GM19467 (cell line): ENCODE measurements at regions not wholly inside any gene's neighbourhood (a gene's known extent, or its start where the extent isn't known, plus 50 kb on each side); places are given as distances from the start of the nearest gene placed in this dataset.
"Not testable (repeated sequence)": the region's sequence is repeated elsewhere in the genome, so short reads cannot be mapped to it uniquely, and the experiment has no call there.

Experiments
- ATAC-seq: cut with Tn5 transposase; IDR thresholded peaks from one replicate; pipeline ENCODE4 v1.9.1; 2021; ENCODE audit warnings: mild to moderate bottlenecking, moderate library complexity; ENCODE audit not compliant: unreplicated experiment

DNA sequence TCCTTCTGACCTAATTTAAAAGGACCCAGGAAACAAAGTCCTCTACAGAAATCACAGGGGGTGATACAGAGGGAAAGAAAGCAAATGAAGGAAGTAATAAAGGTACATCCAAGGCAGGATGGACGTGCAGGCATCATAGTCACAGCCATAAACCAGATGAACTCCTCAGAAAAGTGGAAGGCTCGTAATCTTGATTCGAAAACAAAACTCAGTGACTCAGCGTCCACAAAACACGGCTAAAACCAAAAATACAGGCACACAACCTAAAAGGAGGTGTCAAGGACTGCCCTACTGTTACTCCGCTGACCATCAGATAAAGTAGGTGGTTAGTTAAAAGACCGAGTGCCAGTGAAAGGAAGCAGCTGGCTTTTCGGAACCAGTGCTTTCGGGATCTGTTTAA lies 81.5 kb downstream of the TRIM69 start:
- not testable (repeated sequence) for ATAC-seq

DNA sequence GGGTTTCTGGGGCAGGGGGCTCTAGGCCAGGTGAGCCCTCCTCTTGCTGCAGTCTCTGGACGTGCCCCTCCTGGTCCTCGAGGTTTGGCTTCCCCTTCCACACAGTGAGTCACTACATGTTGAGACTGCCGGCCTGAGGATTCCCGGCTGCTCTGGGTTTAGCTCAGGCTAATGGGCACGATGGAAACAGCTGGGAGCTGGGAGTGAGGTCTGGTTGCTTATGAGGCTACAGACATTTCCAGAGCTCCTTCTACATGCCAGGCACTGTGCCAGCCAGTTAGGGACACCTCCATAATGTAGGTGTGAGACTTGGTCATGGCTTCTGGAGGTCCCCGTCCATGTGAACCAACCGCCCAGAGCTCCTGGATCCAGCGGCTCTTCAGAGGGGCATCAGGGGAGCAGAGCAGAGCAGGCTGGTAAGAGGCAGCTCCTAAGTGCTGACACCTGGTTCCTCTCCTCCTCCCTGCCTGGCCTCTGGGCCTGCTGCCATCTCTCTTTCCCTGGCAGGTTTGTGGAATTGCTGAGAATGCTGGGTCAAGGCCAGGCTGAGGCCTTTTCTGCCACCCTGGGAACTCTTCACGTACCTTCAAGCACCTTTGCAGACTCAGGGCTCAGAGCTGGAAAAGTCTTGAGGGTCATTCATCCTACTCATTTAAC lies 83.1 kb downstream of the TRIM69 start:
- ATAC-seq: not testable (repeated sequence)

DNA sequence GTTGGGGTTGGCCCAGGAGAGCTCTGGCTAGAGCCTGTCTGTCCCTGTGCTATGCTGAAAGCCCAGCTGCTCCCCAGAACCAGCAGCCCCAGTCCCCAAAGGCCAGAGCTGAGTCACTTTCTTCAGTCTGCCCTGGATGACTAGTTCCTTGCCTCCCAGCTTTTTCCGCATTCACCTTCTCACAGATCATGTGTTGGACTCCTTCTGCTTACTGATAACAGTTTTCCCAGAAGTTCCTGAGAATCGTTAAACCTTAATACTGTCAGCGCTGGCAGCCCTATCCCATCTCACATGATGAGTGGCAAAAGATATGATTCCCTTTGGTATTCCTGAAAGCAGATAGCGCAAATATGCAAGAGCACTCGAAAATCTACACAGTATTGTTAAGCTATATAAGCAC lies 84.2 kb downstream of the TRIM69 start:
- ATAC-seq: not testable (repeated sequence)

DNA sequence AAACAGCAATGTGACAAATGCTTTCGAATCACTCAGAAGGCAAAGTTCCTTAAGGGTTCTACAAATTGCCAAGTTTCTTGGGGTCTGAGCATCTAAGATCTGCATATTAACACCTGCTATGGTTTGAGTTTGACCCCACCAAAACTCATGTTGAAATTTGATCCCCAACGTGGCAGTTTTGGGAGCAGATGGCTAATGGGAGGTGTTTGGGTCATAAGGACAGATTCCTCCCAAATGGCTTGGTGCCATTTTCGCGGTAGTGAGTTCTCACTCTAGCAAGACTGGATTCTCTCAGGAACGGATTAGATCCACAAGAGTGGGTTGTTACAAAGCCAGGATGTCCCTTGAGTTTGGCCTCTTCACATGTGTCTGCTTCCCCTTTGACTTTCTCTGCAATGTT lies 84.6 kb downstream of the TRIM69 start:
- ATAC-seq: not testable (repeated sequence)

DNA sequence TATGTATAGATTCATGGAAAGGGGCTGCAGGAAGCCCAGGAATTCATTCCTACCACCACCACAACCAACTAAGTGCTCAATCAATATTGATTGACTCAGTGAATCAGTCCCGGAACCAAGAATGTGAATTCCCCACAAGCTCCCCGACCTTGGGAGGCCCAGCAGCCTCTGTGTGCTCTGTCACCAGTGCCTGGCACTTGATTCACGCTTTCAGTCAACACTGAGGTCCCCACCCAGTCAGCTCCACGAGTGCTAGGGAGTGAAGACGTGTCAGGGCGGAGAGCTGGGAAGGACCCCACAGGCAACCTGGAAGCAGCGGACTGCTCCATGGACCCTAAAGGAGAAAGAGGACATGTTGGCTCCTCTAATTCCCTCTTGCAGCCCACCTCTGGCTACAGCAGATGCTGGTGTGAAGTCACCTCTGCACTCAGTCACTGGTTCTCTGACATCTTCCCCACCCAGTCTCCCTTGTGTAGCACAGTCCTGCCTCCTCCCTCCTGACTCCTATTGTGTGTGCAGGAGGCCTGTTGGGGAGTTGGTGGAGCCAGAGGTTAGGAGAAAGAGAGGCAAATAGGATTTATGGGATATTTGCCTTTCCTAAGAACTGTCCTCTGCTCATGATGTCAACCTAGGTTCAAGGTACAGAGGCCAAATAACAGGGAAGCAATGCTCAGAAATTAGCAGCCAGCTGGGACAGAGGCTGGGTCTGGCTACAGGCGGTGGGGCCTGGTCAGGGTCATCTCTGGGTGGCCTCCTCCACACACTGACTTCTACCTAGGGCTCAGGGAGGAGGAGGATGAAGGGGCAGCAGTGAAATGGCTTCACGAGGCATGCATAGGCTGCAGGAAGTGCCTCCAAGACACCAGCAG lies 88.2 kb downstream of the TRIM69 start:
- ATAC-seq: not testable (repeated sequence)

DNA sequence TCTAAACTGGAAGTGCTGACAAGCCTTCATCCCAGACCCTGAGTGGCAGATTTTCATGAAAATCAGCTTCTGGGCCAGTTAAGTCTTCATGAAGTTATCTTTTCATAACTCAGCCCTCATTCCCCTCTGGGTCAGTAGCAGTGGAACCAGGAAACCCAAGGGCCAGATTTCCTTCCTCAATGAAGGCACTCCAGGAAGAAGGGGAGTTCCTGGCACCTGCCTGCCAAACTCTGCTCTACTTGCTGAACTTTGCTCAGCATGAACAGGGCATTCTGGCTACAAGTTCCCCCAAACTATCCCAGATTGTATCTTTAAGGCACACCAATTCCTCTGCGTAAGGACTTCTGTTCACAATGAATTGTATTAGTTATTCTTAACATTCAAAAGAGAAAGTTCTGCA lies 90.3 kb downstream of the TRIM69 start:
- ATAC-seq: not testable (repeated sequence)

DNA sequence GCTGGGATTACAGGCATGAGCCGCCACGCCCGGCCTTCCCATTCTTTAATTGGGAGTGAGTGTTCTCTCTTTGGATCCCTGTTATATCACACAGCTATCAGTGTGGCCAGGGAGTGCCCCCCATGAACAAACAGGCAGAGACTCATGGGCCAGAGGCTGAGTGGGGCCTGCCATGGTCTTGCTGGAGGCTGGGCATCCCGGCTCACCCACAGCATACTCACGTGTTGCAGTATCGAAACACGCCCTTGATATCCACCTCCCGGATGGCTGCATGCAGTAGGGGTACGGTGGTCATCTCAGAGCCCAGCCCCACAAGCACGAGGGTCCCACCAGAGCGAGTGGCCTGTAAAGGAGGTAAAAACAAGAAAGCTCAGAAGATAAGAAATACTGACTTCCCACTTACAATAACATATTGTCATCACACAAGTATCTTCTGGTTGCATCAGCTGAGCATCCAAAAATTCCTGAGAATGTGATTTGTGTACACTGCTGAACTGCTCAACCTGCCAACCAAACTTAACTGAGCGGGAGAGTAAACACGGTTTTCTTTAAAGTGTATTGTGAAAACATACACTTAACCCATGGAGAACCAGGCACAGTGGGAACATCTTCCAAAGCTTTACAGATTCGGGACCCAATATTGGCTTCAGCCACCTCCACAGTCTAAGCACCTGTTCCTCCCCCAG lies 92.0 kb downstream of the TRIM69 start:
- not testable (repeated sequence) for ATAC-seq

DNA sequence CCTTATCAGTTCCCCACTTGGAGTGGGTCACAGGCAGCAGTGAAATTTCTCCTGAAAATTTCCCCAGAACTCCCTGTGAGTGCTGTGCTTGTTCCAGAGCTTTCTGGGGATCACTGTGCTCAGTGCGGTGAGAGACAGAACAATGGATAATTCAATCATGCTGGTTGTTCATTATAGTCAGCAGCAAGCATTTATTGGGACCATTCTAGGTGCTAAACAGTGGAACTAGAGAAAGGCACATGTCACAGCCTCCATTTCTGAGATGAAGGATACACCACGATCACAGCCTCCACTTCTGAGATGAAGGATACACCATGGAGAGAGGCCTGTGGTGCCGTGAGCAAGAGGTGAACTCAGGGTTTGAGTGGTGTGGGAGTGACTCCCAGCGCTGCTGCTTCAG lies 92.8 kb downstream of the TRIM69 start:
- not testable (repeated sequence) for ATAC-seq

DNA sequence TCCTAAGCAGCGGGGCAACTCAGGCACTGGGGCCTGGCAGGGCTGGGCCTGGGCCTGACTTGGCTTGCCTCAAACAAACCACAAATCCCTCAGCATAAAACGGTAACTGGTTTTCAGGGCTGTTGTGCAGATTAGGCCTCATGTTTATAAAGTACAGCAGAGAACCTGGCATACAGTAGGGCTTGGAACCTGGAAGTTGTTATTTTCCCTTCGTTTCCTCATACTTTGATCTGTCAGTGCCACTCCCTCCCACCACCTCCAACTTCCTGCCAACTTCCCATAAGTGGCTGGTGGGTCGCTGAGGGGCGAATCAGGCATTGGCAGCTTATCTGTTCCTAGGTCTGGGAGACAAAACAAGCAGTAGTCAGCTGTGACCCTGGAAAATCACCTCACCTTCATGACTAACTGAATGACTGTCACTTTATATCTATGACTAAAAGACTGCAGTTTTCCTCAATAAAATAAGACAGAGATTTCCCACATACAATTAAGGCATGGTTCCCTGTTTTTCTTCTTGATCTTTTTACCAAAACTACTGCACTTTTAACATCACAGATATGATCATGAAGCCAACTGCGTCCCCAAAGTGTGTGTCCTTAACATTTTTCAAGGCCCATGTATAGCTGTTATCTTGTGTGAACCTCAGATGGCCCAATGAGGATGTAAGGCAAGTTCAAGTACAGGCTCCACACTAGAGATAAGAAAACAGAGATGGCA lies 94.5 kb downstream of the TRIM69 start:
- ATAC-seq: not testable (repeated sequence)

DNA sequence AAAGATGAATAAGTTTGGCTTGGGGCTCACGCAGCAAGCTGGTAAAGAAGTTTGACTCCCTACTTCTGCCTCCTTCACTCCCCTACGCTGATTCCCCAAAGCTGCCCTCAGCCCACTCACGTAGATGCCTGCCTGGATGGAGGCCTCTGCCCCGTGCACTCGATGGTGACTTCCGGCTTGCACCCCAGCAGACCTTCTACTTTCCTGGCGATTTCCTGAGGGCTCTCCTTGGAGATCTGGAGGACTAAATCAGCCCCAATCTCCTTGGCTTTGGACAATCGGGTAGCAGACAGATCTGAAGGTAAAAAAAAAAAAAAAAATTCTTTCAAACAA lies 95.0 kb downstream of the TRIM69 start:
- not testable (repeated sequence) for ATAC-seq

DNA sequence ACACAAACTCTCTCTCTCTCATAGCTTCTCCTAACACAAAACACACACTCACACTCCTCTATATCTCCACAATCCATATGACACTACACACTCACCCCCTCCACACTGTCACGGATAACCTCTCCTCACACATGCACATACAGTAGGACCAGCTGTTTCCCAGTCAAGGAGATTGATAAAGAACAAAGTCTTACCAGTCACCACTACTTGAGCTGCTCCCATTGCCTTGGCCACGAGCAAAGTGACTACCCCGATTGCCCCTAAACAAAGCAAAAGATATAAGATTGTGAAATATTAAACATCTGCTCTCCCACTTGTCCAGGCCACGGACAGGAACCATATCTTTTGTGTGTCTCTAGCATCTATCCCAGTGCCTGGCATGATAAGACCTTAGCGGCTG lies 95.8 kb downstream of the TRIM69 start:
- ATAC-seq: not testable (repeated sequence)

DNA sequence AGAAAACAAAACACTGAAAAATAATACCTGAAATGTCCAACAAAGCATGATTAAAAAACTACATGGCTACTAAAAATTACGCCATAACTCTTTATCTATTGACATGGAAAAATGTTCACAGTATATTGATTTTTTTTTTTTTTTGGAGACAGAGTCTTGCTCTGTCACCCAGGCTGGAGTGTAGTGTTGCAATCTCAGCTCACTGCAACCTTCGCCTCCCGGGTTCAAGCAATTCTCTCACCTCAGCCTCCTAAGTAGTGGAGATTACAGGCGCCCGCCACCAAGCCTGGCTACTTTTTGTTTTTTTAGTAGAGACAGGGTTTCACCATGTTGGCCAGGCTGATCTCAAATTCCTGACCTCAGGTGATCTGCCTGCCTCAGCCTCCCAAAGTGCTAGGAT lies 96.8 kb downstream of the TRIM69 start:
- ATAC-seq: not testable (repeated sequence)

DNA sequence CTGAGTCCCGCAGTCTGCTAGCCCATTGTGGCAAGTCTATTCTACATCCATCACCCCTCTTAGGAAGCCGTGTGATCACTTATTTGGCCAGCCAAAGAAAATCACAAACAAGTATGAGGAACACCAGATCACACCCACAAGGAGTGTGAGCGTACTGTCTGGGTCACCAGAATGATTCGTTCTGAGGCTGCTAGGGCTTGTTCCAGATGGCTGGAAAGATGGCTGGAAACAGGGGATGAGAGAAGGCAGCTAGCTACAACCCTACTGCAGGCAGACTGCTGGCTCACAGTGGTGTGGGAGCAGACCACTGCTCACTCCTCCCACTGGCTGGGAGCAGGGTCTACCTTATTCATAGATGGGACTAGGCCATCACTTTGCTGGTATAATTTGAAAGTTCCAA lies 97.4 kb downstream of the TRIM69 start:
- ATAC-seq: not testable (repeated sequence)

DNA sequence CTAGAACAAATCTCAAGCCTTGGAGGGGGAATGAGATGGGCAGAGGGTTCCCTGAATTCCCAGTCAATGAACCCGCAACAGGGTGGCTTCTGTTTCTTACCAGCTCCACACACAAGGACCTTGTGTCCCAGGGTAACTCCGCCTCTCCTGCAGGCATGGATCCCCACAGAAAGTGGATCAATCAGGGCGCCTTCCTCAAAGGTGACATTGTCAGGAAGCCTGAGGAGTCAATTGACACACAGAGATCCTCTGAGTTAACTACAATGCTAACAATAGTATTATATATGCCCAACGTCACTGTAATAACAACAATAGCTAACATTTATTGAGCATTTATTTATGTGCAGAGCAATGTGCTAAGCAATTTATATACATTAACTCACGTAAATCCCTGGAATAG lies 98.8 kb downstream of the TRIM69 start:
- not testable (repeated sequence) for ATAC-seq

DNA sequence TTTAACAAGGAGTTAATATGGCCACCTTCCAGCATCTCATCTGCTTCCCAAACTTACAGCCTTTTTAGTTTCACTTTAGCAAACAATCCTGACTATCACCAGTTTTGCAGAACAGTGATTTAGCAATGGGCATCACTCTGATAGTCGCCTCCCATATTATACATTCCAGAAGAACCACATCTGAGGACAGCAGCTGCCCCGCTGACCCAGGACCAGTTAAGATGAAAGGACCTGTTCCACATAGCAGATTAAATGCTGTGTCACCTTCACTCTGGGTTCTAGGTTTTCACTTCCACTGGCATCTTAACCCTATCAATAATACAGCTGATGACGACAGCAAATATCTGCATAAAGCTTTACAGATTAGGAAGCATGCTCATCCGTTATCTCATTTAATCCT lies 99.8 kb downstream of the TRIM69 start:
- ATAC-seq: no peak

DNA sequence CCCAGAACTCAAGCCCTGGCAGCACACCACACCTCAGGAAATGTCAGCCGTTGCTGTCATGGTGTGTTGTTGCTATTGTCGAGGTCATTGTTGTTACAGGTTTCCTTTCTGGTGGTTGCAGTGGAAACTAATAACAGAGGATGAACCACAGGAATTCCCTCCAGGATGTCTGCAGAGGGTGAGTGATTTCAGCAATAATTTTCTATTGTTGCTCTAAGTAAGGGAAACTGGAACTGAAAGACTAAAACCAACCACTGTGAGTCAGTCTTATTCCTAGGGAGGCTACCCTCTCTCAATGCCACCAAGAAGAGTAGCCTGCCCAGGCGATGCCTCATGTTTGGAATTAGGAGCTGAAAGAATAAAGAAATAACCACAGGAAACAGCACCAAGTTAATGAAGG lies 102.6 kb downstream of the TRIM69 start:
- ATAC-seq: not testable (repeated sequence)

DNA sequence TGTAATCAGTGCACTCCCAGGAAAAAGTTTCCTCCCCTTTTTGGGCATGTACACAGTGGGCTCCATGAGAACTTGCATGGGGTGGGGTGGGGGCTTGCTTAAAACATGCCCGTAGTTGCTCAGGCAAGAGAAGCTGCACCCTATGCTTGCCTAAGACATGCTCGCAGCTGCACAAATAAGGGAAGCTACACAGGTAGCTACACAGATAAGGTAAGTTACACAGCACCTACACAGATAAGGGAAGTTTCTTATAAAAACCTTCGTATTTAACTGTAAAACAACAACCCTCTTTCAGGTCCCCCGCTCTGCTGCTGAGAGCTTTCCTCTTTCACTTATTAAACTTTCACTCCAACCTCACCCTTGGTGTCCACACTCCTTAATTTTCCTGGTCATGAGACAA lies 105.4 kb downstream of the TRIM69 start:
- not testable (repeated sequence) for ATAC-seq

DNA sequence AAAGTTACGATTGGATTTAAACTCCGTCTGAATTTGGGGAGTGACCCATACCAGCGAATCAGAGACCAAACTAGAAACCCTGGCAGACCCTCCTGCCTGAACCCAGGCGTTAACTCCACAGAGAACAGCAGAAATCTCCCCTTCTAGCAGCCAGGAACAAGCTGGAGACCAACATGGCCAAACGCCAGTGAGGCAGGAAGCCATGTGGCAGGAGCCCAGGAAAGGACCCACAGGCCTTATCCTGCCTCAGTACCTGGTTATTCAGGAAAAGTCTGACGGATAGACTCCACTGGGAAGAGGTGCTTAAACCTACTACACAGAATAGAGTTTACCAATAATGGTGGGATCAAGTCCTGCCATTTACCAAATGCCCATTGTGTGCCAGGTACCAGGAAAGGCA lies 106.6 kb downstream of the TRIM69 start:
- not testable (repeated sequence) for ATAC-seq

DNA sequence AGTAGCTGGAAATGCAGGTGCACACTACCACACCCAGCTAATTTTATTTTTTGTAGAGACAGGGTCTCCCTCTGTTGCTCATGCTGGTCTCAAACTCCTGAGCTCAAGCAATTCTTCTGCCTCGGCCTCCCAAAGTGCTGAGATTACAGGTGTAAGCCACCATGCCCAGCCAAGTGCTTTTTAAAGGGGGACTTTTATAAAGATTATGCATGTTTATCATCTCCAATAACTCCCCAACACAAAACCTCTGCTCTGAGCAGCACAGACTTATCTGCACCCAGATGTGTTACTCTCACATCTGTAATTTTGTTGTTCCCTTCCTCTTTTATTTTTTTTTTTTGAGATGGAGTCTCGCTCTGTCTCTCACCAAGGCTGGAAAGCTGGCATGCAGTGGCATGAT lies 108.6 kb downstream of the TRIM69 start:
- not testable (repeated sequence) for ATAC-seq

DNA sequence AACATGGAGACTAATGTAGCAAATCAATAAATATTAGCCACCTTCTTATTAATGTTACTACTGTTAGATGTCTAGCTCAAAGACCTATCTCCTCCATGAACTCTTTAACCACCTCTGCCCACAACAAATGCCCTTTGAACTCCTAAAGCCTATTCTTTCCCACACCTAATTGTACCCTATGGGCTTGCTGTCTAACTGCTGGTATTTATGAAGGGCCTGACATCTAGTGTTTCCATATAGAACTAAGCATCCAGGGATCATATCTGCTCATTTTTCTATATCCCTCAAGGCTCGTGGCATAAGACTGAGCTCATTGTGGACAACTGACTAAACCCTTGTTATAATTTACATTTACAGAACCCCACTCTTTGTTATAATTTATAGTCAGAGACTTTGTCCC lies 109.8 kb downstream of the TRIM69 start:
- ATAC-seq: not testable (repeated sequence)

DNA sequence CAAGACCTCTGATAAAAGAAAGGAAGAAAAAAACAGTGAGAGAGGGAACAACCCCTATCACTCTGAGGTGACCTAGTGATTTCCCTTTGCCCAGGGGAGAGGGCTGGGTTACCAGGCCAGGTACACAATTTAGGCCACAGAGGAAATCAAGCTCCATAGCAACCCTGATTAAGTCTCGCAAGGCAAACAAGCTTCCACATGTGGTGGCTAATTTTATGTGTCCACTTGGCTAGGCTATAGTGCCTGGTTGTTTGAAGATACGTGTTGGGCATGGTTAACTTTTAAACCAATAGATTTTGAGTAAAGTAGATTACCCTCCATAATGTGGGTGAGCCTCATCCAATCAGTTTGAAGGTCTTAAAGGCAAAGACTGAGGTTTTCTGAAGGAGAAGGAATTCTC lies 108.9 kb upstream of the TERB2 start:
- not testable (repeated sequence) for ATAC-seq
